HCT116 (cell line): ENCODE measurements at regions not wholly inside any gene's neighbourhood (a gene's known extent, or its start where the extent isn't known, plus 50 kb on each side); places are given as distances from the start of the nearest gene placed in this dataset.

Experiments
- ATAC-seq: fragments of 200-7000 bp; cut with Tn5 transposase; 2 replicates; pipeline ENCODE4 v1.9.1; 2020; ENCODE audit warnings: mild to moderate bottlenecking, moderate library complexity
- BruUV-seq: library from RNA; stranded (reverse); fragments of 400-500 nt; replicated peaks from 2 replicates; lab custom pipeline; 2021; lab: Mats Ljungman, UMichigan
- CTCF ChIA-PET: fragments of 300-600 bp; sonication (Branson Sonifier 250); formaldehyde crosslinking; loops from one replicate; lab custom pipeline; 2021; ENCODE audit warnings: antibody characterized with exemption; lab: Charles Lee
- POLR2A ChIA-PET: fragments of 300-600, 350-600 bp; sonication (Branson Sonifier 250); formaldehyde crosslinking; loops from one replicate; lab custom pipeline; 2021; ENCODE audit warnings: antibody characterized with exemption; lab: Charles Lee
- RAD21 ChIA-PET, 2 experiments: fragments of 300-600 bp; sonication (Branson Sonifier 250); formaldehyde crosslinking; loops; one replicate each; lab custom pipeline; 2023; ENCODE audit warnings: low total read pairs in 2 of 2; ENCODE audit not compliant: uncharacterized antibody in 2 of 2, unreplicated experiment in 2 of 2, low non-redundant PET in 1 of 2; lab: Charles Lee
- DNase-seq: peaks from one replicate; pipeline ENCODE4 v3.0.0-alpha.2; 2010; ENCODE audit warnings: low read depth, low spot score
- H2AFZ ChIP-seq: fragments of 200-600 bp; shearing (Covaris generic), sonication (generic); 2 replicates; pipeline ENCODE4 v1.6.1; 2017; ENCODE audit warnings: low read depth, mixed run types, mixed read lengths, antibody characterized with exemption, low read length; ENCODE audit not compliant: poor library complexity, severe bottlenecking
- H3K27ac ChIP-seq: 2 replicates; pipeline ENCODE4 v1.5.1; 2012; ENCODE audit warnings: low read depth, low read length
- H3K27me3 ChIP-seq: fragments of 200-600 bp; sonication (generic); 2 replicates; pipeline ENCODE4 v1.6.1; 2016; ENCODE audit warnings: mixed run types, low read length, mixed read lengths; ENCODE audit not compliant: insufficient read depth
- H3K36me3 ChIP-seq, 2 experiments: fragments of 200-500 bp in 1 of 2; fragments of 200-600 bp in 1 of 2; sonication (Bioruptor generic) in 1 of 2; sonication (generic) in 1 of 2; 2 replicates each; pipeline versions ENCODE4 v1.5.1 to v1.6.1; 2014 to 2016; ENCODE audit warnings: low read length in 2 of 2, inconsistent platforms in 1 of 2, mixed read lengths in 1 of 2, mixed run types in 1 of 2; ENCODE audit not compliant: insufficient read depth in 2 of 2, control insufficient read depth in 1 of 2
- H3K4me1 ChIP-seq, 2 experiments: fragments of 200-600 bp in 1 of 2; sonication (generic) in 1 of 2; 2 replicates each; pipeline versions ENCODE4 v1.5.1 to v1.6.1; 2012 to 2017; ENCODE audit warnings: low read length in 2 of 2, inconsistent platforms in 1 of 2, mild to moderate bottlenecking in 1 of 2, mixed read lengths in 1 of 2, mixed run types in 1 of 2, moderate library complexity in 1 of 2; ENCODE audit not compliant: insufficient read depth in 2 of 2, control insufficient read depth in 1 of 2
- H3K4me2 ChIP-seq: fragments of 200-600 bp; sonication (generic); 2 replicates; pipeline ENCODE4 v1.6.1; 2017; ENCODE audit warnings: mixed run types, low read length, mixed read lengths
- H3K4me3 ChIP-seq, 2 experiments: fragments of 200-600 bp in 1 of 2; sonication (generic) in 1 of 2; replicated peaks in 1 of 2; 2 replicates each; pipeline ENCODE4 v1.5.1; 2011 to 2016; ENCODE audit warnings: low read length in 2 of 2, control low read depth in 1 of 2, low read depth in 1 of 2, mild to moderate bottlenecking in 1 of 2, mixed read lengths in 1 of 2, mixed run types in 1 of 2
- H3K79me2 ChIP-seq: fragments of 200-600 bp; sonication (generic); 2 replicates; pipeline ENCODE4 v1.6.1; 2017; ENCODE audit warnings: mild to moderate bottlenecking, mixed run types, low read length, moderate library complexity, mixed read lengths; ENCODE audit not compliant: insufficient read depth
- H3K9ac ChIP-seq: fragments of 200-600 bp; sonication (generic); 2 replicates; pipeline ENCODE4 v1.6.1; 2016; ENCODE audit warnings: low read length, mixed read lengths
- H3K9me2 ChIP-seq: fragments of 200-600 bp; sonication (generic), shearing (Covaris generic); 2 replicates; pipeline ENCODE4 v1.6.1; 2017; ENCODE audit warnings: mixed run types, mild to moderate bottlenecking, moderate library complexity; ENCODE audit not compliant: insufficient read depth
- H3K9me3 ChIP-seq, 2 experiments: fragments of 200-500 bp in 1 of 2; fragments of 200-600 bp in 1 of 2; sonication (Bioruptor generic) in 1 of 2; sonication (generic) in 1 of 2; 2 replicates each; pipeline ENCODE4 v1.6.1; 2014 to 2017; ENCODE audit warnings: low read length in 2 of 2, mixed read lengths in 2 of 2, inconsistent platforms in 1 of 2, low read depth in 1 of 2, mild to moderate bottlenecking in 1 of 2, mixed run types in 1 of 2, moderate library complexity in 1 of 2; ENCODE audit not compliant: control insufficient read depth in 1 of 2, insufficient read depth in 1 of 2
- H4K20me1 ChIP-seq: fragments of 200-600 bp; sonication (generic), shearing (Covaris generic); 2 replicates; pipeline ENCODE4 v1.6.1; 2017; ENCODE audit warnings: mixed run types, mild to moderate bottlenecking, moderate library complexity; ENCODE audit not compliant: insufficient read depth
- ATF3 ChIP-seq: IDR thresholded peaks from 2 replicates; pipeline ENCODE4 v1.6.1; 2012
- CTCF ChIP-seq, 3 experiments: fragments of 200-600 bp in 1 of 3; sonication (generic) in 1 of 3; IDR thresholded peaks in 2 of 3; conservative IDR thresholded peaks in 1 of 3; 2 replicates each; pipeline ENCODE4 v1.5.1; 2012 to 2017; ENCODE audit warnings: low read depth in 2 of 3, low read length in 2 of 3, antibody characterized with exemption in 1 of 3, borderline replicate concordance in 1 of 3, control low read depth in 1 of 3, mild to moderate bottlenecking in 1 of 3, mixed read lengths in 1 of 3, mixed run types in 1 of 3, moderate library complexity in 1 of 3; ENCODE audit not compliant: insufficient read depth in 1 of 3
- EGR1 ChIP-seq: IDR thresholded peaks from 2 replicates; pipeline ENCODE4 v1.6.1; 2012; ENCODE audit warnings: low read depth
- EZH2 ChIP-seq: fragments of 200-600 bp; sonication (generic); IDR thresholded peaks from 2 replicates; pipeline ENCODE4 v1.6.1; 2017; ENCODE audit warnings: antibody characterized with exemption, mixed run types
- EZH2phosphoT487 ChIP-seq: fragments of 200-600 bp; IDR thresholded peaks from 2 replicates; pipeline ENCODE4 v1.6.1; 2018; ENCODE audit warnings: antibody characterized with exemption, borderline replicate concordance
- JUND ChIP-seq: IDR thresholded peaks from 2 replicates; pipeline ENCODE4 v1.6.1; 2012
- MAX ChIP-seq: IDR thresholded peaks from 2 replicates; pipeline ENCODE4 v1.6.1; 2012
- POLR2A ChIP-seq: IDR thresholded peaks from 2 replicates; pipeline ENCODE4 v1.7.0; 2011; ENCODE audit warnings: borderline replicate concordance; ENCODE audit not compliant: insufficient read depth, insufficient read length; ENCODE audit errors: extremely low read depth
- POLR2AphosphoS5 ChIP-seq: IDR thresholded peaks from 2 replicates; pipeline ENCODE4 v1.6.1; 2011; ENCODE audit warnings: mild to moderate bottlenecking, low read depth, low read length, moderate library complexity
- RAD21 ChIP-seq: IDR thresholded peaks from 2 replicates; pipeline ENCODE4 v1.6.1; 2012; ENCODE audit warnings: low read depth, mild to moderate bottlenecking
- SRF ChIP-seq: IDR thresholded peaks from 2 replicates; pipeline ENCODE4 v1.6.1; 2012; ENCODE audit warnings: low read depth
- YY1 ChIP-seq: IDR thresholded peaks from 2 replicates; pipeline ENCODE4 v1.6.1; 2011; ENCODE audit warnings: low read length, low read depth, moderate library complexity, mild to moderate bottlenecking; ENCODE audit not compliant: insufficient replicate concordance; ENCODE audit errors: extremely low read depth
- ZBTB33 ChIP-seq: IDR thresholded peaks from 2 replicates; pipeline ENCODE4 v1.6.1; 2011; ENCODE audit warnings: mild to moderate bottlenecking, low read length, moderate library complexity; ENCODE audit not compliant: insufficient replicate concordance; ENCODE audit errors: extremely low read depth
- ZNF274 ChIP-seq: fragments of 200-500 bp; sonication (Bioruptor generic); IDR thresholded peaks from 2 replicates; pipeline ENCODE4 v1.6.1; 2014; ENCODE audit warnings: mild to moderate bottlenecking, low read depth, low read length, inconsistent platforms
- intact Hi-C: fragments of 100-400 bp; cut with micrococcal nuclease; formaldehyde crosslinking; loops from 2 replicates; pipeline ENCODE4 v1.10.0; 2022

GRCh38 chr2:216296856-216297255 is 75.4 kb downstream of the MARCHF4 start:
- H3K4me2 ChIP-seq = no peak overlapping the region
- intact Hi-C loops = no loop called here
- no peak overlapping the region for H2AFZ ChIP-seq
- peaks cover 12% of the 10 kb centered on the region; the same call in 1 of the 2 replicates for H3K27me3 ChIP-seq
- no peak for TF ChIP-seq MAX
- no peak for TF ChIP-seq CTCF (IDR thresholded peaks at IDR 0.05 in 2 of 3, conservative IDR thresholded peaks at IDR 0.05 in 1 of 3; ENCODE audit: borderline replicate concordance in 1 of 3, insufficient read depth in 1 of 3, low read depth in 2 of 3, low read length in 2 of 3)
- TF ChIP-seq ATF3 = no peak
- TF ChIP-seq RAD21 = no peak
- no peak for TF ChIP-seq ZNF274
- no peak for TF ChIP-seq EGR1
- TF ChIP-seq ZBTB33 = no peak
- TF ChIP-seq SRF = no peak
- TF ChIP-seq POLR2A = no peak
- no peak for TF ChIP-seq JUND
- TF ChIP-seq POLR2AphosphoS5 = no peak
- no peak for TF ChIP-seq YY1
- no peak for TF ChIP-seq EZH2phosphoT487
- no peak for TF ChIP-seq EZH2
- DNase-seq (no peak), ATAC-seq (no peak)
- H3K36me3 ChIP-seq = no peaks in the 10 kb centered on the region
- ChIA-PET CTCF (interaction anchor here (1.5 kb wide), 1 partner anchor 14 kb away, joined by 4 read pairs; no protein-coding TSS in a partner anchor), RAD21 (no interaction called here), POLR2A (no interaction called here)
- H3K9me2 ChIP-seq = no peaks in the 10 kb centered on the region
- H3K79me2 ChIP-seq = no peaks in the 10 kb centered on the region
- no peaks in the 10 kb centered on the region for H3K9me3 ChIP-seq
- H3K4me3 ChIP-seq = no peak overlapping the region
- H4K20me1 ChIP-seq = no peaks in the 10 kb centered on the region
- no peak overlapping the region for H3K27ac ChIP-seq
- H3K9ac ChIP-seq = no peak overlapping the region
- BruUV-seq = no TSS peak
- peaks cover 0 to 4% of the 10 kb centered on the region in 2 experiments; a peak in 1 of 4 replicates for H3K4me1 ChIP-seq
